ENCODE measurements at regions not wholly inside any gene's neighbourhood (a gene's known extent, or its start where the extent isn't known, plus 50 kb on each side); places are given as distances from the start of the nearest gene placed in this dataset.

- TF ChIP-seq, protein P1, sequence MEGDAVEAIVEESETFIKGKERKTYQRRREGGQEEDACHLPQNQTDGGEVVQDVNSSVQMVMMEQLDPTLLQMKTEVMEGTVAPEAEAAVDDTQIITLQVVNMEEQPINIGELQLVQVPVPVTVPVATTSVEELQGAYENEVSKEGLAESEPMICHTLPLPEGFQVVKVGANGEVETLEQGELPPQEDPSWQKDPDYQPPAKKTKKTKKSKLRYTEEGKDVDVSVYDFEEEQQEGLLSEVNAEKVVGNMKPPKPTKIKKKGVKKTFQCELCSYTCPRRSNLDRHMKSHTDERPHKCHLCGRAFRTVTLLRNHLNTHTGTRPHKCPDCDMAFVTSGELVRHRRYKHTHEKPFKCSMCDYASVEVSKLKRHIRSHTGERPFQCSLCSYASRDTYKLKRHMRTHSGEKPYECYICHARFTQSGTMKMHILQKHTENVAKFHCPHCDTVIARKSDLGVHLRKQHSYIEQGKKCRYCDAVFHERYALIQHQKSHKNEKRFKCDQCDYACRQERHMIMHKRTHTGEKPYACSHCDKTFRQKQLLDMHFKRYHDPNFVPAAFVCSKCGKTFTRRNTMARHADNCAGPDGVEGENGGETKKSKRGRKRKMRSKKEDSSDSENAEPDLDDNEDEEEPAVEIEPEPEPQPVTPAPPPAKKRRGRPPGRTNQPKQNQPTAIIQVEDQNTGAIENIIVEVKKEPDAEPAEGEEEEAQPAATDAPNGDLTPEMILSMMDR (IDR thresholded peaks at IDR 0.05) = no peak
- no peak for TF ChIP-seq POLR2A (IDR thresholded peaks at IDR 0.05)
These were observed 68.1 kb upstream of the TLE3 start for GRCh38 chr15:70165716-70166284.
